IMR-90 (cell line): ENCODE measurements at regions not wholly inside any gene's neighbourhood (a gene's known extent, or its start where the extent isn't known, plus 50 kb on each side); places are given as distances from the start of the nearest gene placed in this dataset.

Experiments
- ATAC-seq: fragments of 200-7000 bp; cut with Tn5 transposase; 2 replicates; pipeline ENCODE4 v1.9.1; 2020; ENCODE audit warnings: low read depth, mild to moderate bottlenecking, moderate library complexity
- BruUV-seq: library from RNA; stranded (reverse); fragments of 400-500 nt; replicated peaks from 2 replicates; lab custom pipeline; 2021; lab: Mats Ljungman, UMichigan
- CTCF ChIA-PET: fragments of 300-600 bp; formaldehyde crosslinking; extraction: SDS; loops from one replicate; lab custom pipeline; 2021; ENCODE audit warnings: antibody characterized with exemption; lab: Yijun Ruan, JAX
- POLR2A ChIA-PET: fragments of 300-600 bp; sonication (Branson Sonifier 250); formaldehyde crosslinking; loops from one replicate; lab custom pipeline; 2022; ENCODE audit warnings: antibody characterized with exemption; ENCODE audit not compliant: unreplicated experiment; lab: Charles Lee
- DNase-seq: peaks from one replicate; pipeline ENCODE4 v3.0.0; 2013
- H2AFZ ChIP-seq: replicated peaks from 2 replicates; pipeline ENCODE3; 2013; ENCODE audit warnings: low read length, mild to moderate bottlenecking; ENCODE audit not compliant: poor library complexity
- H2AK5ac ChIP-seq: 2 replicates; pipeline ENCODE4 v1.6.1; 2013; ENCODE audit warnings: low read depth, low read length, inconsistent platforms
- H2AK9ac ChIP-seq: replicated peaks from 2 replicates; pipeline ENCODE3; 2013; ENCODE audit warnings: mild to moderate bottlenecking, low read depth, low read length, moderate library complexity; ENCODE audit not compliant: poor library complexity
- H2BK120ac ChIP-seq: 2 replicates; pipeline ENCODE4 v1.6.1; 2013; ENCODE audit warnings: low read depth, low read length, inconsistent platforms
- H2BK15ac ChIP-seq: 3 replicates; pipeline ENCODE4 v1.6.1; 2013; ENCODE audit warnings: low read depth, low read length, inconsistent platforms
- H2BK20ac ChIP-seq: 2 replicates; pipeline ENCODE4 v1.6.1; 2013; ENCODE audit warnings: low read depth, mild to moderate bottlenecking, inconsistent platforms, low read length, moderate library complexity
- H2BK5ac ChIP-seq: 2 replicates; pipeline ENCODE4 v1.6.1; 2013; ENCODE audit warnings: mild to moderate bottlenecking, low read depth, low read length, inconsistent platforms; ENCODE audit not compliant: poor library complexity, severe bottlenecking
- H3K14ac ChIP-seq: replicated peaks from 2 replicates; pipeline ENCODE4 v1.6.1; 2013; ENCODE audit warnings: low read depth, low read length, inconsistent platforms
- H3K18ac ChIP-seq: 2 replicates; pipeline ENCODE4 v1.6.1; 2013; ENCODE audit warnings: low read depth, low read length, control low read depth
- H3K23ac ChIP-seq: 2 replicates; pipeline ENCODE4 v1.6.1; 2013; ENCODE audit warnings: low read depth, low read length, inconsistent platforms
- H3K27ac ChIP-seq: 2 replicates; pipeline ENCODE4 v1.5.1; 2013; ENCODE audit warnings: mild to moderate bottlenecking, control low read depth, low read length; ENCODE audit not compliant: insufficient read depth
- H3K27me3 ChIP-seq: 2 replicates; pipeline ENCODE4 v1.6.1; 2013; ENCODE audit warnings: low read length; ENCODE audit not compliant: control insufficient read depth, insufficient read depth
- H3K36me3 ChIP-seq: 2 replicates; pipeline ENCODE4 v1.6.1; 2013; ENCODE audit warnings: low read length, mixed read lengths; ENCODE audit not compliant: control insufficient read depth, insufficient read depth
- H3K4ac ChIP-seq: 2 replicates; pipeline ENCODE4 v1.6.1; 2013; ENCODE audit warnings: low read depth, low read length, inconsistent platforms
- H3K4me1 ChIP-seq: 2 replicates; pipeline ENCODE4 v1.6.1; 2013; ENCODE audit warnings: low read length, mixed read lengths; ENCODE audit not compliant: control insufficient read depth, insufficient read depth
- H3K4me2 ChIP-seq: 2 replicates; pipeline ENCODE4 v1.6.1; 2013; ENCODE audit warnings: low read depth, mild to moderate bottlenecking, control low read depth, low read length, moderate library complexity
- H3K4me3 ChIP-seq: 2 replicates; pipeline ENCODE4 v1.5.1; 2013; ENCODE audit warnings: low read depth, mild to moderate bottlenecking, control low read depth, low read length, moderate library complexity; ENCODE audit not compliant: insufficient read depth
- H3K56ac ChIP-seq: 2 replicates; pipeline ENCODE4 v1.6.1; 2013; ENCODE audit warnings: low read length, inconsistent platforms; ENCODE audit not compliant: insufficient read depth; ENCODE audit errors: extremely low read depth
- H3K79me1 ChIP-seq, 2 experiments: 2 replicates each; pipeline ENCODE4 v1.6.1; 2013; ENCODE audit warnings: low read length in 2 of 2, inconsistent platforms in 1 of 2, low read depth in 1 of 2
- H3K9ac ChIP-seq: 2 replicates; pipeline ENCODE4 v1.6.1; 2013; ENCODE audit warnings: low read depth, low read length, control low read depth
- H3K9me1 ChIP-seq: 2 replicates; pipeline ENCODE4 v1.6.1; 2013; ENCODE audit warnings: low read length, inconsistent platforms; ENCODE audit not compliant: insufficient read depth
- H3K9me3 ChIP-seq: 2 replicates; pipeline ENCODE4 v1.6.1; 2013; ENCODE audit warnings: low read length; ENCODE audit not compliant: control insufficient read depth, insufficient read depth
- H4K20me1 ChIP-seq: 2 replicates; pipeline ENCODE4 v1.6.1; 2013; ENCODE audit warnings: low read length, inconsistent platforms; ENCODE audit not compliant: insufficient read depth
- H4K5ac ChIP-seq: 2 replicates; pipeline ENCODE4 v1.6.1; 2013; ENCODE audit warnings: mild to moderate bottlenecking, low read depth, low read length, control low read depth
- H4K8ac ChIP-seq, 2 experiments: 2 replicates each; pipeline ENCODE4 v1.6.1; 2013; ENCODE audit warnings: low read depth in 2 of 2, low read length in 2 of 2, control low read depth in 1 of 2, inconsistent platforms in 1 of 2
- H4K91ac ChIP-seq: 2 replicates; pipeline ENCODE4 v1.6.1; 2013; ENCODE audit warnings: low read depth, low read length, inconsistent platforms; ENCODE audit not compliant: insufficient read depth
- BHLHE40 ChIP-seq: fragments of 150-350 bp; IDR thresholded peaks from 2 replicates; pipeline ENCODE4 v1.6.1; 2016; ENCODE audit warnings: mild to moderate bottlenecking, low read depth, low read length
- CEBPB ChIP-seq: IDR thresholded peaks from 2 replicates; pipeline ENCODE4 v1.6.1; 2012; ENCODE audit warnings: low read depth, low read length, improper control_type of control experiment
- ELK1 ChIP-seq: fragments of 150-350 bp; IDR thresholded peaks from 2 replicates; pipeline ENCODE4 v1.6.1; 2016; ENCODE audit warnings: low read depth, mild to moderate bottlenecking, low read length, moderate library complexity, borderline replicate concordance
- FOS ChIP-seq: fragments of 150-350 bp; IDR thresholded peaks from 2 replicates; pipeline ENCODE4 v1.6.1; 2016; ENCODE audit warnings: low read depth, low read length
- MAZ ChIP-seq: IDR thresholded peaks from 2 replicates; pipeline ENCODE4 v1.6.1; 2012; ENCODE audit warnings: low read depth, mild to moderate bottlenecking, low read length, improper control_type of control experiment, moderate library complexity, borderline replicate concordance
- MXI1 ChIP-seq: IDR thresholded peaks from 2 replicates; pipeline ENCODE4 v1.6.1; 2012; ENCODE audit warnings: low read depth, mild to moderate bottlenecking, low read length, moderate library complexity, borderline replicate concordance
- NFE2L2 ChIP-seq: fragments of 150-350 bp; IDR thresholded peaks from 2 replicates; pipeline ENCODE4 v1.6.1; 2016; ENCODE audit warnings: low read depth, mild to moderate bottlenecking, low read length
- POLR2A ChIP-seq: IDR thresholded peaks from 2 replicates; pipeline ENCODE4 v1.6.1; 2012; ENCODE audit warnings: mild to moderate bottlenecking, low read depth, low read length
- RAD21 ChIP-seq: IDR thresholded peaks from 2 replicates; pipeline ENCODE4 v1.6.1; 2012; ENCODE audit warnings: low read length, improper control_type of control experiment
- RCOR1 ChIP-seq: IDR thresholded peaks from 2 replicates; pipeline ENCODE4 v1.6.1; 2012; ENCODE audit warnings: mild to moderate bottlenecking, low read length, improper control_type of control experiment; ENCODE audit not compliant: insufficient replicate concordance
- SMC3 ChIP-seq: fragments of 150-350 bp; IDR thresholded peaks from 2 replicates; pipeline ENCODE4 v1.6.1; 2016; ENCODE audit warnings: low read depth, mild to moderate bottlenecking, antibody characterized with exemption, low read length, moderate library complexity
- WGBS, 2 experiments: methylation state at CpG; one replicate each; pipeline versions ENCODE4 v1.1.5 to v1.1.7; 2013; ENCODE audit warnings: missing lambda C conversion rate in 2 of 2; ENCODE audit not compliant: insufficient read length in 1 of 2; ENCODE audit errors: extremely low coverage in 2 of 2; 5-methylcytosine and 5-hydroxymethylcytosine counted together
- dilution Hi-C: fragments of 300-500 bp; cut with HindIII; formaldehyde crosslinking; loops from one replicate; pipeline ENCODE4 v1.14.3; 2018; ENCODE audit warnings: low sequenced_read_pairs; ENCODE audit not compliant: unreplicated experiment
- in situ Hi-C: fragments of 300-500 bp; cut with MboI; formaldehyde crosslinking; loops from 3 replicates; pipeline ENCODE4 v1.14.3; 2019; ENCODE audit warnings: low sequenced_read_pairs, inconsistent platforms, mixed read lengths
- intact Hi-C: fragments of 100-400 bp; cut with micrococcal nuclease; formaldehyde crosslinking; loops from 2 replicates; pipeline ENCODE4 v1.10.0; 2022

GRCh38 chr2:17309181-17309580 is 209.1 kb downstream of the RAD51AP2 start:
- no peak overlapping the region for H3K27ac ChIP-seq
- H3K18ac ChIP-seq = no peak overlapping the region
- H3K4me1 ChIP-seq = no peaks in the 10 kb centered on the region
- no peak overlapping the region for H3K14ac ChIP-seq
- no peak overlapping the region for H2AFZ ChIP-seq
- H3K79me1 ChIP-seq = no peaks in the 10 kb centered on the region
- H2AK5ac ChIP-seq = no peak overlapping the region
- H3K4me3 ChIP-seq = no peak overlapping the region
- no peaks in the 10 kb centered on the region for H3K9me1 ChIP-seq
- H3K9ac ChIP-seq = no peak overlapping the region
- no peak overlapping the region for H4K91ac ChIP-seq
- no CpG with 5 or more reads among the region's 2 CpGs for WGBS, 2 experiments
- H3K36me3 ChIP-seq = no peaks in the 10 kb centered on the region
- intact Hi-C loops = loop anchor here (1.0 to 5.0 kb wide), 3 partner anchors 362 to 692 kb away; no protein-coding TSS in a partner anchor
- H3K4me2 ChIP-seq = no peak overlapping the region
- POLR2A ChIA-PET = no interaction called here
- no peak overlapping the region for H4K8ac ChIP-seq
- no peaks in the 10 kb centered on the region for H4K20me1 ChIP-seq
- no TSS peak for BruUV-seq
- H2BK5ac ChIP-seq = no peak overlapping the region
- in situ Hi-C loops = loop anchor here (10.0 kb wide), 1 partner anchor 534 kb away; no protein-coding TSS in a partner anchor
- no peaks in the 10 kb centered on the region for H3K27me3 ChIP-seq
- no peak overlapping the region for H2BK20ac ChIP-seq
- H2BK15ac ChIP-seq = no peak overlapping the region
- H3K9me3 ChIP-seq = no peaks in the 10 kb centered on the region
- no peak overlapping the region for H4K5ac ChIP-seq
- dilution Hi-C loops = no loop called here
- CTCF ChIA-PET = interaction anchor here (0.6 to 1.2 kb wide), 2 partner anchors 362 to 696 kb away, joined by 3 read pairs; no protein-coding TSS in a partner anchor
- ATAC-seq = no peak
- H3K56ac ChIP-seq = no peak overlapping the region
- no peak overlapping the region for H2AK9ac ChIP-seq
- no peak overlapping the region for H2BK120ac ChIP-seq
- no peak for DNase-seq
- no peak overlapping the region for H3K23ac ChIP-seq
- no peak for TF ChIP-seq CEBPB
- no peak for TF ChIP-seq MAZ
- no peak for TF ChIP-seq NFE2L2
- TF ChIP-seq RAD21 = no peak
- no peak for TF ChIP-seq ELK1
- no peak for TF ChIP-seq SMC3
- TF ChIP-seq MXI1 = no peak
- no peak for TF ChIP-seq POLR2A
- TF ChIP-seq FOS = no peak
- TF ChIP-seq BHLHE40 = no peak
- no peak for TF ChIP-seq RCOR1
- no peak overlapping the region for H3K4ac ChIP-seq
